ENCODE measurements at regions not wholly inside any gene's neighbourhood (a gene's known extent, or its start where the extent isn't known, plus 50 kb on each side); places are given as distances from the start of the nearest gene placed in this dataset.

- TF ChIP-seq, protein P1, sequence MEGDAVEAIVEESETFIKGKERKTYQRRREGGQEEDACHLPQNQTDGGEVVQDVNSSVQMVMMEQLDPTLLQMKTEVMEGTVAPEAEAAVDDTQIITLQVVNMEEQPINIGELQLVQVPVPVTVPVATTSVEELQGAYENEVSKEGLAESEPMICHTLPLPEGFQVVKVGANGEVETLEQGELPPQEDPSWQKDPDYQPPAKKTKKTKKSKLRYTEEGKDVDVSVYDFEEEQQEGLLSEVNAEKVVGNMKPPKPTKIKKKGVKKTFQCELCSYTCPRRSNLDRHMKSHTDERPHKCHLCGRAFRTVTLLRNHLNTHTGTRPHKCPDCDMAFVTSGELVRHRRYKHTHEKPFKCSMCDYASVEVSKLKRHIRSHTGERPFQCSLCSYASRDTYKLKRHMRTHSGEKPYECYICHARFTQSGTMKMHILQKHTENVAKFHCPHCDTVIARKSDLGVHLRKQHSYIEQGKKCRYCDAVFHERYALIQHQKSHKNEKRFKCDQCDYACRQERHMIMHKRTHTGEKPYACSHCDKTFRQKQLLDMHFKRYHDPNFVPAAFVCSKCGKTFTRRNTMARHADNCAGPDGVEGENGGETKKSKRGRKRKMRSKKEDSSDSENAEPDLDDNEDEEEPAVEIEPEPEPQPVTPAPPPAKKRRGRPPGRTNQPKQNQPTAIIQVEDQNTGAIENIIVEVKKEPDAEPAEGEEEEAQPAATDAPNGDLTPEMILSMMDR (IDR thresholded peaks at IDR 0.05) = no peak
- no peak for TF ChIP-seq POLR2A (IDR thresholded peaks at IDR 0.05)
Observed at GRCh38 chr4:163631288-163631687, 136.8 kb downstream of the TMA16 start.
